ENCODE measurements at regions not wholly inside any gene's neighbourhood (a gene's known extent, or its start where the extent isn't known, plus 50 kb on each side); places are given as distances from the start of the nearest gene placed in this dataset.

- DNase-seq: no peak
Observed at GRCh38 chr2:60603533-60604190, 50.2 kb upstream of the BCL11A start.

GRCh38 chr2:60604486-60605064 lies 51.1 kb upstream of the BCL11A start:
- DNase-seq: no peak

GRCh38 chr2:60605866-60606265 lies 52.4 kb upstream of the BCL11A start:
- no peak for DNase-seq

DNA sequence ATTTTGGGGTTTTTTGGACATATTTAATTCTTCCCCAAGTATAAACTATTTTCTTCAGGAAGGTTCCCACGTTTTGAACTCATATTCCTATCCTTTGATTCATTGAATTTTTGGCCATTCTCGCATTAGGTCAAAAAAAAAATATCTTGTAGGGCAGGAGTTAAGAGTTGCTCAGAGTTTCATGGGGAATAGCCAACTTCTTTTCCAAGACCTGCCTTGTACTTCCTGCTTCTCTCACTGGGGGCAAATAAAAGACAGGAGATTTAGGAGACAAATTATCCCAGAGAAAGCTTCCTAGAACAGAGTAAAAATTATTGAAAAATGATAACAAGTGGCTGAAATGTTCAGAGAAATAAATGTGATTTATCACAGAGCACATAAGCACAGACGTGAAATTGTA lies 55.2 kb upstream of the BCL11A start:
- no peak for DNase-seq

DNA sequence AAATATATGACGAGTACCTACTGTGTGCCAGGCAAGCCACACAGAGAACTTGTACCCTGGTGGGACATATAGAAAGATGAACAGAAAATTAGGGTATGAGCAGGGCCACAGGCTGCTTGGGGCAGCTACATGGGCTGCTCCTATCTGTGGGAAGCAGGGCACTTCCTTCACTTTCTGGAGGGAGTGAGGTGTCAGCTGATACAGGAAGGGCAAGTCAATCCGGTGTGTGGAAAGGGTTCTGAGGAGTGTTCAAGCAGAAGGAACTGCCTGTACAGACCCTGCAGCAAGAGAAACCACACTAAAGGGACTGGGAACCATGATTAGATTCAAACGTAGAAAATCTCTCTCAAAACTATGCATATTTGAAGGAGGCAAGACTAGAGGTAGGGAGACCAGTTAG lies 58.6 kb upstream of the BCL11A start:
- no peak for DNase-seq

GRCh38 chr2:60614319-60614718 lies 60.9 kb upstream of the BCL11A start:
- no peak for DNase-seq

DNA sequence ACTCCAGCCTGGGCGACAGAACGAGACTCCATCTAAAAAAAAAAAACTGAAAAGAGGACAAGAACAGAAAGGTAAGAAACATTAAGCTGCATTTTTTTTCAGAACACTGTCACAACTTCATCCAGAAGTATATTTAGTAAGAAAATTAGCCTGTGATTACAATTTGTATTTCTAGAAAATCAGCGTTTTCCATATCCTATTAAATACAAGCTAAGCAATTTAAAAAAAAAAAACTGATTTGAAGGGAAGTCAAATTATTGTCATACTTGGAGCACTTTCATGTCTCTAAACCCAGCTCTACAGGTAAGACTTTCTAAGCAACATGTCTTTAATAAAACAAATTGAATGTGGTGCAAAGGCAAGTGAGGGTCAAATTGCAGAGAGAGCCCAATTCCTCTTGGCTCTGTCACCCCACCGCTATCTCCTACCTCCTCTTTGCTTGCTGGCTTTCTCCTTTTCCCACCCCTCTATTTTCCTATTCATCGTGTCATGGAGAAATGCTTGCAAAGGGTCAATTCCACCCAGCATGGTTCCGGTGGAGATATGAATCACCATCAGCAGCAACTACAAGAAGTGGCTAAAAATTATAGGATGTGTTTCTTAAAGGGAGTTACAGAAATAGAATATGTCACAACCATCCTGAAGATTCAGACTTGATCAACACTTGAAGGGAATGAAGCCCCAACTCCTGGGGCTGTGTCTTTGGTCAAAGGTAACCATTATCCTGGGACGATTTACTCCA lies 68.4 kb upstream of the BCL11A start:
- no peak for DNase-seq

GRCh38 chr2:60623040-60623439 lies 69.6 kb upstream of the BCL11A start:
- DNase-seq: no peak

GRCh38 chr2:60627412-60627811 lies 74.0 kb upstream of the BCL11A start:
- no peak for DNase-seq

GRCh38 chr2:60628026-60628425 lies 74.6 kb upstream of the BCL11A start:
- no peak for DNase-seq

DNA sequence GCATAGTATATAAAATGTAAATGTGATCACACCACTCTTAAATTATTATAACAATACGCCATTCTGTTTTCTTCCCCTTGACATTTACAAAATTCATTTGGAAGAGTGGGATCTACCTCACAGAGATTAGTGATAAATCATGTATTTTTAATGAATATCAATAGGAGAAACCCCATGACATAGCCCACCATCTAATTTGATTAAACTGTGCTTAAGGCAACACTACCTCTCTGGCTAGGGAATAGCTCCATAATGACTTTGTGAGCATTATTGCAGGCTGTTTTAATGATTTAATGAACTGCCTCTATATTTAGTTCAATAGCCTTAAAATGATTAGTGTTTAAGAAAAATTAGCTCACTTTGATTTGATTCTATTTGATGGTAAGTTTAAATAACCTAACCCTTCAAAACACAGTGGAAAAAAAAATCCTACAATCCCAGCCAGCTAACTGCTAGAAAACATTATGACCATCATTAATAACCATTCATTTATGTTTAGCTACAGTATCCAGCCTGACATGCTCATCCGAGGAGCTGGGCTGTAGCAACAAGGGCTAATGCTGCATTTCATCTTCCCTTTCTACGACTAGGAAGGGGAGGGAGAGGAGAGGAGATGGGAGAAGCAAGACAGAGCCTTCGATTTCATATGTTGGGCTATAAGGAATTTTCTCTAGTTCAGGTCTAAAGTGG lies 75.3 kb upstream of the BCL11A start:
- no peak for DNase-seq

DNA sequence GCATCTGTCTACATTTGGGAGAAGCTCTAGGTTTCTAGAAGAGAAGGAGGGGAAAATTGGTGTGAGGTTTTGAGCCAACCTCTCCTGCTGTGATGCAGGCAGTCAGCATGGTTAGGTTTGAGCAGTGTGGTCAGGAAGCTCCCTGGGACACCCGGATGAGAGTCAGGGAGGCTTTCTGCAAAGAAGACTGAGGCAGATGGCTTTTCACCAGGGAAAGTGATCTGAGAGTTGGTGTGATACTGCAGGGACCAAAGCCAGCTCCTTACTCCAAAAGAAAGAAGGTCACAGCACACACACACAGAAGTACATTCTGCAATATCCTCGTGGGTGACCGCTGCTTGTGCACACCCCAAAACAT lies 75.8 kb upstream of the BCL11A start:
- no peak for DNase-seq

GRCh38 chr2:60629801-60630385 lies 76.4 kb upstream of the BCL11A start:
- no peak for DNase-seq

DNA sequence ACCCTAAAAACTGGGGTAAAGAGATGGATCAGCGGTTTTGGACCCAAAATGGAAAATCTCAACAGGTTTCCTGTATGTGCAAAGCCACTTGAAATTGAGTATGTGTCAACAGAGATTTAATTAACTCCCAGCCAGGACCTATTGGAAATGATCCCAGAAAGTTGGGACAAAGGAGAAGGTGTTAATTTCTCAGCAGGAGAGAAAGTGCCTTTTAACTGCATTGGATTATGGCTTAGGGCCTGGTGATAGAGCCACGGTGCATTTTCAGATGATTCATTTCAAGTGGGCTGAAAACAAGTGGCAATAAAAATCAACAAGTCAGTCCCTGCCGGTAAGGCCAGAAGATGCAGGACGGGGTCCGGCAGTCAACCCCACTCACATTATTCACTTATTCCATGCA lies 80.2 kb upstream of the BCL11A start:
- DNase-seq: peak; percentile 26

DNA sequence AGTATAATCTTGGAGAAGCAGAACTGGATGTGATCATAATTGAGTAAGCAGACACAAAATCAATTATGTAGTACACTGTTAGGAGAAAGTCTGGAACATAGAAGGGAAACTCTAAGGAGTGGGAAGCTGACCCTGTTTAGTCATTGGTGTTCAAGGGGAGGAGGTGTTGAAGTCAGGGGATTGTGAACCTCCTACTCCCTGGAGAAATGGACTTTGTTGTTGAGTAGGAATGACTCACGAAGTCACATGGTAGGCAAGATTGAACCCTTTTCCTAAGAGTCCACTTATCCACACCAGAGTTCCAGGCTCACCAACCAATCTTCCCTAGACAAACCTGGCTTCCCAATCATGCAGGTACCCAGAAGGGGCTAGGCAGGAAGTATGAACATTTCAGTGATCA lies 81.0 kb upstream of the BCL11A start:
- no peak for DNase-seq

DNA sequence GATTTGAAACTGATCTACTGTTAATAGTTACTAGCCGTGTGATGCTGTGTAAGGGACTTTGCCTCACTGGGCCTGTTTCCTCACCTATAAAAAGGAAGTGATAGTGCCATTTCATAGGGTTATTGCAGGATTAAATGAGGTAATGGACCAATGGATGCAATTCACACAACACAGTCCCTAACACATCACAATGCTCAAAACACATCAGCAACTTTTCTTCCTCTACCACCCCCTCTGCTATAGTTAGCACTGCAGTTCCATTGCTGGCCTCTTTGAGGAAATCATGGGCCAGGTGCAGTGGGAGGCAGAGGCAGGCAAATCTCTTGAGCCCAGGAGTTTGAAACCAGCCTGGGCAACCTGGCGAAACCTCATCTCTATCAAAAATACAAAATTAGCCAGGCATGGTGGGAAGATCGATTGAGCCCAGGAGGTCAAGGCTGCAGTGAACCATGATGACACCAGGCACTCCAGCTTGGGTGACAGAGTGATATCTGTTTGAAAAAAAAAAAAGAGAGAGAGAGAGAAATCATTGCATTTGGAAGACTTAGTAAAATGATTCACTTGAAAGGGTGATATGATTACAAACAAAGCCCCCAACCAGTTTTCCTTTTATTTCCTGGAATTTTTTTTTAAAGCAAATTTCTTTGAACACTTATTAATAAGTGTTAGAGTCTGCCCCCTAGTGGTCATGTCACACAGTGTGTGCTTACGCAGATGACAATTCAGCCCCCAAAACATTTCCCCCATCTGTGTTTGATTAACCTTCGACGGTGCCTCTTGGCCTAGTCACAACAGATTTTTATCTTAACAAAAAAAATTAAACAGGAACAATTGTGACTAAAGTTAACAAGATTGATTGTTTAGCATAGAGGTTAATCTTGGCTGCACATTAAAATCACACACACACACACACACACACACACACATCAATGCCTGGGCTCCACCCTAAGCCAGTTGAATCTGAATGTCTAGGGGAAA lies 88.6 kb upstream of the BCL11A start:
- peak; percentile 27 for DNase-seq

- DNase-seq: no peak
Observed at GRCh38 chr2:60643747-60644146, 90.3 kb upstream of the BCL11A start.

- peak; percentile 45 for DNase-seq
Observed at GRCh38 chr2:60644951-60645350, 91.5 kb upstream of the BCL11A start.

- DNase-seq: no peak
Observed at GRCh38 chr2:60648191-60648590, 94.7 kb upstream of the BCL11A start.

GRCh38 chr2:60649721-60650120 lies 96.3 kb upstream of the BCL11A start:
- no peak for DNase-seq

- DNase-seq: peak; percentile 37
Observed at GRCh38 chr2:60652832-60653340, 99.4 kb upstream of the BCL11A start.

DNA sequence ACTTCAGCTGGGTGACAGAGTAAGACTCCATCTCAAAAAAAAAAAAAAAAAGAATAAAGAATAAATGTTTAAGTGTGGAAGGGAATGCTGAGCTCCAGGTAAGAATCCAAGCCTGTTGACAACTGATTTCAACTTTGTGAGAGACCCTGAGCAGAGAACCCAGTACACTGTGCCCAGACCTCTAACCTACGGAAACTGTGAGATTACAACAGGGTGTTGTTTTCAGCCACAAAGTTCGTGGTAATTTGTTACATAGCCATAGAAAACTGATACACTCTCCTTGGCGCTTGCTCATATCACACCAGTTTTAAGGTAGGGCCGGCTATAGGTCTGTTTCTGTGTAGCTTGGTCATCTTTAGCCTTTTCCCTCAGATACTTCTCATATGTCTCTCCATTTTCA lies 98.4 kb upstream of the PAPOLG start:
- DNase-seq: no peak

Measured in NCI-H2171 treated with DMSO at 0.1 percent for 48 hours (cell line).